MV-4-11 (cell line): ENCODE measurements at regions not wholly inside any gene's neighbourhood (a gene's known extent, or its start where the extent isn't known, plus 50 kb on each side); places are given as distances from the start of the nearest gene placed in this dataset.

Experiments used
- DNase-seq: peaks from one replicate; lab custom pipeline; 2025; lab: John Stamatoyannopoulos, UW

- DNase-seq, result peak; percentile 79
Observed at GRCh38 chr9:3732077-3733038, 206.6 kb upstream of the RFX3 start.

DNA sequence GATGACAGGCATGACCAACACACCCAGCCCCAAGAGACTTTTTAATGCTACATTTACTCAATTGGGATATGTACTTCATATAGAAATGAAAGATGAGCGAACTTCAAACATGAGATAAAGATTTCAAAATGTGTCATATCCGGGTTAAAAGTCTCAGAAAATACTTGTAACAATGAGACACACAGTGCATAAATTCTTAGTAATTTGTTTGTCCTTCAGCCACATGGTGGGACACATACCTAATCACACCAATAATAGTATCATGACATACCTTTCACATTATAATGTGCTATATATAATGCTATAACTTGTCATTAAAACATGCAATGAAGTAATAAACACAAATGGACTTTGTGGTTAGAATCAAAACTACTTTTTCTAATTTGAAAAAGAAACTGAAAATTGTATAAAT is 204.7 kb upstream of the RFX3 start:
- no peak for DNase-seq

DNA sequence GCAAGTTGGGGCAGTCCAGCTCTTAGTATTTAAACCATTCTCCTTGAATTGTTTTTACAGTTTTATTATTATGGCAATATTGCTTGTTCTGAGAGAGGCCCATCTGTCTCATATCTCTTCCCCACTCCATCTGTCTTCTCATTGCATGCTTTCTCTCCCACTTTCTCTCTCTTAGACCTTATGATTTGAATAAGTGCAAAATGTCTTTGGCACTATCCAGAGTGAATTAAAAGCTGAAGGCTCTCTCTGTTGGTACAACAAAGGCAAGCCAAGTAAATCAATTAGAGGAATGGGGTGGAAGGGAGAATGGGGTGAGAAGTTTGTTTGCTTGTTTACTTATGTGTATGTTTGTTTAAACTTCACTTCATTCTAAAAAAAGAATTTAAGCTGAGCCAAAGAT is 195.3 kb upstream of the RFX3 start:
- DNase-seq, result no peak

GRCh38 chr9:3719286-3719685 is 193.5 kb upstream of the RFX3 start:
- no peak for DNase-seq

- DNase-seq, result no peak
Observed at GRCh38 chr9:3716415-3716814, 190.6 kb upstream of the RFX3 start.

DNA sequence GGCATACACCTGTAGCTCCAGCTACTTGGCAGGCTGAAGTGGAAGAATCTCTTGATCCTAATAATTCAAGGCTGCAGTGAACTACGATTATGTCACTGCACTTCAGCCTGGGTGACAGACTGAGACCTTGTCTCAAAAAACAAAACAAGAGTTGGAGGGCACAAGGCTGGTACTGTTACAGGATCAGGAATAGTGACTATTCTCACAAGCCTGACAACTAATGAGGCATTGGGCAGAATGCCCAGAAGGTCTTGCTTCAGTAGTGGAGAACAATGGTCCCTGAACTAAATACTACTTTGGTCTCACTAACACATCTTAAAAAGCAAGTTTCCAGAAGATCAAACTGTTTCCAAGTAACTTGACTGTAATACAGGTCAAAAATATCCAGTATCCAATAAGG is 182.9 kb upstream of the RFX3 start:
- DNase-seq, result no peak

- no peak for DNase-seq
Observed at GRCh38 chr9:3704890-3705289, 179.1 kb upstream of the RFX3 start.

GRCh38 chr9:3700772-3701171 is 175.0 kb upstream of the RFX3 start:
- no peak for DNase-seq

- no peak for DNase-seq
Observed at GRCh38 chr9:3699883-3700282, 174.1 kb upstream of the RFX3 start.

- DNase-seq, result no peak
Observed at GRCh38 chr9:3698531-3698930, 172.7 kb upstream of the RFX3 start.

GRCh38 chr9:3698076-3698475 is 172.3 kb upstream of the RFX3 start:
- DNase-seq, result no peak

DNA sequence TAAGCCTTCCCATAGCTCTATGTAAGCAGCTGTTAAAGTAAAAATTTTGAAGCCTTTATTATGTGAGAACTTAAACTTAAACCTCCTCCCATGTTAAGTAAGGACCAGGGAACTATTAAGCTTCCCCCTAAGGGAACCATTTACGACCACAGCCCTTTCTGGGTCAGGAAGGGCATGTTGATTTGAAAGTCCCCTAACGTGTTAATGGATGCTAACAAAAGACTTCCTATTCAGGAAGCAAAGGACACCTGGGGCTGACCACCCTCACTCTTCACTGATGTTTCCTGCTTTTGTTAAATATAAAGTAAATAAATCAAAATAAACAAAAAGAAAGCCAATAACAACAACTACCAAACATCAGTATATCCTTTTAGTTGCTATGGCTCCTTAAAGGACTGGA is 170.6 kb upstream of the RFX3 start:
- no peak for DNase-seq

GRCh38 chr9:3692606-3693005 is 166.8 kb upstream of the RFX3 start:
- DNase-seq, result no peak

DNA sequence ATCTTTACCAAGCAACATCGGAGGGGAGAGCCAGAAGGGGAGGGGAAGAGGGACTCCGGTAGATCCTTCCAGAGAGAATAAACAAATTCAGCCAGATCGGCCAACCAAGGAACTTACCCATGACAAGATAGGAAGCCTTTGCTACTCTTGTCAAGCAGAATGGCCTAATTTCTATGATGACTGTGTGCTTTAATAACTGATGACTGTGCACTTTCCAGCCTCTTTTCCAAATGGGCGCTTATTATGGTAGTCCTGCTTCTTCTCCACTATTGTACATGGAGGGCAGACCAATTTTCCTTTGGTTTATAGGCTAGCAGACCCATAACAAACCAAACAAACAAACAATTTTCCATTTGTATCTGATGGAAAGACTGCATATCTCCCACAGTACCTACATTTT is 163.8 kb upstream of the RFX3 start:
- DNase-seq, result no peak

DNA sequence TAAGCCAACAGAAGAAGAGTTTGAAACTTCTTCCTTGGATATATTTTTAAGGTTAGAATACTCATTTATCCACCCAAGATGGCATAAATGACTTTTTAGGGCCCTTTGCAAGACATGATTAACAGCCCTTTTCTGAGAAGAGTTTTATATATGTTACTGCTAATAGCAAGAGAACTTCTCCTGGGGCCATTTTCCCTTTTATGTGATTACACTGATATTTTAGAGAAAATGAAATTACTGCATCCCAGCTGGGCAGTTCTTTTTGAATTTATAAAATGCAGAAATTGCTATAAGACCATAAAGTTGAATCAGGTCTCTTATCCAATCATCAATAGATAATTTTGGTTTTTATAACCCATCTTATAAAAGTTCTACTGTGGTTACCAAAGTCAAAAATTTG is 161.3 kb upstream of the RFX3 start:
- no peak for DNase-seq

DNA sequence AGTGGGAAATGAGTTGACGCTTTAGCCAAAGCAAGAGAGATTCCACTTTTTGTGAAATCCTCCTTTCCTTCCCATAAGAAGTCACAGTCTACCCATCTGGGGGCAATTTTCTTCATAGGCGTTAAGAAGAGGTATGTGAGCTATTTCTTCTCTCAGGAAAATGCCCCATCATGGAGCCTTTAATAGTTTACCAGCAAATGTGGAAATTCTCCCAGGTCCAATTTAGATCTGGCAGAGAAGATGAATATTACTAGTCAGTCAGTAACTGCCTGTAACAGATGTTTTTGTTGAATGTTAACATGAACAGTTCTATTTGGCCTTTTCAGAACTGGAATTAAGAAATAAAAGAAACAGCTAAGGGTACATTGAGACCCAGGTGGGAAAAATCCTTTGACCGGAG is 156.4 kb upstream of the RFX3 start:
- DNase-seq, result no peak

DNA sequence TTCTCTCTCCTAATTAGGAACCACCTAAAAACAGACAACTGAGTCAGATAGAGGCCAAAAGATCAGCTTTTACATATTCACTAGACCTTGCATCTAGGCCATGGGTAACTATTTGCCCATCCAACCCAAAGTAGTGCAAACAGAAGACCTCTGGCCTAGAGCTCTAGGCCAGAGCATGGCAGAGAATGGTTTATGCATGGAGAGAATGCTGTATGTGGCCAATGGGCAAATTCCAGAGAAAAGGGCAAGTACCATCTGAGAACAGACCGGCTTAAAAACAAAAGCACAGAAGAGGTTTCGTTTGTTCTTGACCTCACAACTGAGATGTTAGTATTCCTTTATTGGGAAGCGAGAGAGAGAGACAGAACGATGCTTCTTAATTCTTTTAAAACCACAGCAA is 151.7 kb upstream of the RFX3 start:
- DNase-seq, result no peak

- DNase-seq, result no peak
Observed at GRCh38 chr9:3676766-3677165, 151.0 kb upstream of the RFX3 start.

- no peak for DNase-seq
Observed at GRCh38 chr9:3675946-3676345, 150.1 kb upstream of the RFX3 start.

DNA sequence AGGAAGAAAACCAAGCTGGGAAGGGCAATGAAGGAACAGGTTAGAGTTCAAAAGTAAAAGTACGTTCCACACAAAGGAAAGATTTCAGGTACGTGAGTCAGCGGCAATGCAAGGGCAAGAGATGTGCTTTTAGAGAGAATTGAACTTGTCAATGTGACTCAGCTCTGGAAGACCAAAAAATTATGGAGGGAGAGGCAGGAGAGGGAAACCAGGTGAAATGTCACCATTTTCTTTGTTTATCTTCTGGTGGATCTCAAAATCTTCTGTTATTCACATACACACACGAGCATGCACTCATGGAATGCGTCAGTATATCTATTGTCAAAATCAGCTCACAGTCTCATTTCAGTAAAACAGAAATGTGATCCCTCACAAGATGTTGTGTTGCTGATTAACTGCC is 148.8 kb upstream of the RFX3 start:
- no peak for DNase-seq

DNA sequence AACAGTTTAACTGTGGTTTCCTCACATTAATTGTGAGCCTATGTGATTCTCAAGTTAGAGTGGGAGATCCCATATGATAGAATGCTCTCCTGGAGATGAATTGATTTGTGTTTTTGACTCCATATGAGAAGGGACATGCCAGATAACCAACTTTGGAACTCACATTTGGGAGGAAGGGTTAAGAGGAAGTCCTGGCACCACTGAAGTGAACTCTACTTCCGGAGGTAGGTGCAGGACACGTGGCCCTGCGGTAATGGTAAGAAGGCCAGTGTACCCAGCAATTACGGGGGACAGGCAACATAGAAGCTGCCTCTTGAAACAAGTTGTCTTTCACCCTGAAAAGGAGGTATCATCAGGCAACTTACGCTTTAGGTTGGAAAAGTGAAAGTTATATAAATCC is 146.6 kb upstream of the RFX3 start:
- DNase-seq, result no peak

GRCh38 chr9:3664044-3664443 is 138.2 kb upstream of the RFX3 start:
- no peak for DNase-seq

DNA sequence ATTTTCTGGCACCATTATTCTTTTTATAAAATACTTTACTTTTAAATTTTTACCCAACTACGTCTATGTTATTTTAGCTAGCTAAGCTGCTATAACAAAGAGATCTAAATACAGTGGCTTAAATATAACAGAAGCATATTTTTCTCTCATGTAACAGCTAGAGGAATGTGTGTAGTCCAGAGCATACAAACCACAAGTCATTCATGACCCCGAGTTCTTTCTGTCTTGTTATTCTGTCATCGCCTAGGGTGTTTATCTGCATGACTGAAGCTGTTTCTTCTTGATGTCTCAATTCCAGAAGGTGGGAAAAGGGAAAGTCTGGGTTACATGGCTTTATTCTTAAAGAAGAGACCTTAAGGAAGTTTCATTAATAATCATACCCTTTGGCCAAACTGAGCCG is 136.9 kb upstream of the RFX3 start:
- DNase-seq, result no peak

- no peak for DNase-seq
Observed at GRCh38 chr9:3660936-3661335, 135.1 kb upstream of the RFX3 start.
